ENCODE measurements at regions not wholly inside any gene's neighbourhood (a gene's known extent, or its start where the extent isn't known, plus 50 kb on each side); places are given as distances from the start of the nearest gene placed in this dataset.

DNA sequence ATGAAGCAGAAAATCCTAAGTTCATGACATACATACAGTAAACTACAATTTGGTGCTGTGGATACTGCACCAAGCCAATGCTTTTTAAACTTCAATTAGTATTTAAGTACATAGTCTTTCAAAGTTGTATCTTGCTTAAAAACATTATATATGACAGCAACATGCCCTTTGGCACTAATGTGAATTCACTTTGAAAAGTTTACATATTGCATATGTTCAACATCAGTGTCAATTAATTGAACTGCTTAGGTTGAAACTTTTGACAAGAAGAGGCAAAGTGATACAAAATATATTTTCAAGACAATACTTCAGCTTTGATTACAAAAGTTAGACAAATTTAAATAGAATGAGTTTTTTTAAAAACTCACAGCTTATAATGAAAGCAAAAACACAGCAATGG, 119.4 kb upstream of the ROBO2 start:
- Histone ChIP-seq H3K79me2 (ENCODE audit: control insufficient read depth, insufficient read depth, low read length) (no peaks in the 10 kb centered on the region), H3K36me3 (ENCODE audit: control insufficient read depth in 2 of 2, insufficient read depth in 2 of 2, low read length in 1 of 2) (no peaks in the 10 kb centered on the region), H3K9me3 (replicated peaks; ENCODE audit: control insufficient read depth, insufficient read depth, low read length) (no peaks in the 10 kb centered on the region), H3K27ac (ENCODE audit: control insufficient read depth, insufficient read depth) (no peak overlapping the region), H3K4me2 (ENCODE audit: control insufficient read depth, insufficient read depth) (no peak overlapping the region), H4K20me1 (ENCODE audit: control insufficient read depth, insufficient read depth) (no peaks in the 10 kb centered on the region), H3K27me3 (replicated peaks in 1 of 2; ENCODE audit: control insufficient read depth in 2 of 2, insufficient read depth in 2 of 2, low read length in 1 of 2) (no peaks in the 10 kb centered on the region), H2AFZ (ENCODE audit: control insufficient read depth, low read depth, low read length) (no peak overlapping the region), H3K4me3 (no peak overlapping the region), H3K9ac (ENCODE audit: control insufficient read depth, insufficient read depth, low read length) (no peak overlapping the region), H3K4me1 (ENCODE audit: control insufficient read depth, insufficient read depth, low read length) (no peaks in the 10 kb centered on the region)
- ChIA-PET CTCF (no interaction called here), SMC1A (ENCODE audit: uncharacterized antibody, unreplicated experiment) (no interaction called here), POLR2A (no interaction called here), RAD21 (ENCODE audit: unreplicated experiment) (no interaction called here)
- TF ChIP-seq ZNF274 (IDR thresholded peaks at IDR 0.05; ENCODE audit: insufficient read depth, insufficient read length) (no peak), TCF7 (IDR thresholded peaks at IDR 0.05; ENCODE audit: borderline replicate concordance) (no peak), ZNF384 (IDR thresholded peaks at IDR 0.05; ENCODE audit: borderline replicate concordance, low read depth, low read length) (no peak), SRF (IDR thresholded peaks at IDR 0.05; ENCODE audit: low read depth in 2 of 2, low read length in 2 of 2) (no peak), STAT3 (IDR thresholded peaks at IDR 0.05; ENCODE audit: low read depth, low read length) (no peak), RUNX3 (IDR thresholded peaks at IDR 0.05; ENCODE audit: low read length) (no peak)
- TF ChIP-seq, protein P1, sequence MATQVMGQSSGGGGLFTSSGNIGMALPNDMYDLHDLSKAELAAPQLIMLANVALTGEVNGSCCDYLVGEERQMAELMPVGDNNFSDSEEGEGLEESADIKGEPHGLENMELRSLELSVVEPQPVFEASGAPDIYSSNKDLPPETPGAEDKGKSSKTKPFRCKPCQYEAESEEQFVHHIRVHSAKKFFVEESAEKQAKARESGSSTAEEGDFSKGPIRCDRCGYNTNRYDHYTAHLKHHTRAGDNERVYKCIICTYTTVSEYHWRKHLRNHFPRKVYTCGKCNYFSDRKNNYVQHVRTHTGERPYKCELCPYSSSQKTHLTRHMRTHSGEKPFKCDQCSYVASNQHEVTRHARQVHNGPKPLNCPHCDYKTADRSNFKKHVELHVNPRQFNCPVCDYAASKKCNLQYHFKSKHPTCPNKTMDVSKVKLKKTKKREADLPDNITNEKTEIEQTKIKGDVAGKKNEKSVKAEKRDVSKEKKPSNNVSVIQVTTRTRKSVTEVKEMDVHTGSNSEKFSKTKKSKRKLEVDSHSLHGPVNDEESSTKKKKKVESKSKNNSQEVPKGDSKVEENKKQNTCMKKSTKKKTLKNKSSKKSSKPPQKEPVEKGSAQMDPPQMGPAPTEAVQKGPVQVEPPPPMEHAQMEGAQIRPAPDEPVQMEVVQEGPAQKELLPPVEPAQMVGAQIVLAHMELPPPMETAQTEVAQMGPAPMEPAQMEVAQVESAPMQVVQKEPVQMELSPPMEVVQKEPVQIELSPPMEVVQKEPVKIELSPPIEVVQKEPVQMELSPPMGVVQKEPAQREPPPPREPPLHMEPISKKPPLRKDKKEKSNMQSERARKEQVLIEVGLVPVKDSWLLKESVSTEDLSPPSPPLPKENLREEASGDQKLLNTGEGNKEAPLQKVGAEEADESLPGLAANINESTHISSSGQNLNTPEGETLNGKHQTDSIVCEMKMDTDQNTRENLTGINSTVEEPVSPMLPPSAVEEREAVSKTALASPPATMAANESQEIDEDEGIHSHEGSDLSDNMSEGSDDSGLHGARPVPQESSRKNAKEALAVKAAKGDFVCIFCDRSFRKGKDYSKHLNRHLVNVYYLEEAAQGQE (IDR thresholded peaks at IDR 0.05; ENCODE audit: low read depth, low read length) = no peak
- no TSS peak for BruUV-seq (replicated peaks)
- in situ Hi-C loops (cut with MboI) = no loop called here
- DNase-seq (ENCODE audit: low read depth, low spot score) = no peak
- FAIRE-seq = no peak
- intact Hi-C loops (cut with micrococcal nuclease; ENCODE audit: unreplicated experiment) = no loop called here
- ATAC-seq = no peak
